ENCODE measurements at regions not wholly inside any gene's neighbourhood (a gene's known extent, or its start where the extent isn't known, plus 50 kb on each side); places are given as distances from the start of the nearest gene placed in this dataset.

DNA sequence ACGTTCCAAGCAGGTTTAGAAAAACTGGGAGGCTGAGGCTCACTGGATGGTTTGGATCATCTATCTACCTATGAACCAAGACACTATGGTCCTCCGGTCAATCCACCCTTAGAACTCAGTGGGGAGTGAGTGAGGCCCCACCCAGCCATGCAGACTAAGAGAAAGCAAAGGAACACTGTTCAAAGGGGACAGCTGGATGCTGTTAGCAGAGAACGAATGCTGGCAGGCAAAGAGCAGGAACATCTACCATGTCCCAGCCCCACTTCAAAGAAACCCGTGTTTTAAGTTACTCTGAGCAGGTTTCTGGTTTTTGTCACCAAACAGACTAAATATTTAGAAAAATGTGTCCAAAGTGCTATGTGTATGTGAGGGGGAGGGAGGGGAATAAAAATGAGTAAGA, 183.4 kb upstream of the XYLT1 start:
- Histone ChIP-seq H3K27me3 (ENCODE audit: control insufficient read depth, insufficient read depth, low read length) (no peaks in the 10 kb centered on the region), H3K4me3 (ENCODE audit: low read depth, low read length) (no peak overlapping the region), H3K36me3 (ENCODE audit: control insufficient read depth, insufficient read depth, low read length) (no peaks in the 10 kb centered on the region)
- DNase-seq (ENCODE audit: low read depth): no peak
- TF ChIP-seq CTCF (IDR thresholded peaks at IDR 0.05; ENCODE audit: insufficient read depth, low read length, poor library complexity, severe bottlenecking): no peak

DNA sequence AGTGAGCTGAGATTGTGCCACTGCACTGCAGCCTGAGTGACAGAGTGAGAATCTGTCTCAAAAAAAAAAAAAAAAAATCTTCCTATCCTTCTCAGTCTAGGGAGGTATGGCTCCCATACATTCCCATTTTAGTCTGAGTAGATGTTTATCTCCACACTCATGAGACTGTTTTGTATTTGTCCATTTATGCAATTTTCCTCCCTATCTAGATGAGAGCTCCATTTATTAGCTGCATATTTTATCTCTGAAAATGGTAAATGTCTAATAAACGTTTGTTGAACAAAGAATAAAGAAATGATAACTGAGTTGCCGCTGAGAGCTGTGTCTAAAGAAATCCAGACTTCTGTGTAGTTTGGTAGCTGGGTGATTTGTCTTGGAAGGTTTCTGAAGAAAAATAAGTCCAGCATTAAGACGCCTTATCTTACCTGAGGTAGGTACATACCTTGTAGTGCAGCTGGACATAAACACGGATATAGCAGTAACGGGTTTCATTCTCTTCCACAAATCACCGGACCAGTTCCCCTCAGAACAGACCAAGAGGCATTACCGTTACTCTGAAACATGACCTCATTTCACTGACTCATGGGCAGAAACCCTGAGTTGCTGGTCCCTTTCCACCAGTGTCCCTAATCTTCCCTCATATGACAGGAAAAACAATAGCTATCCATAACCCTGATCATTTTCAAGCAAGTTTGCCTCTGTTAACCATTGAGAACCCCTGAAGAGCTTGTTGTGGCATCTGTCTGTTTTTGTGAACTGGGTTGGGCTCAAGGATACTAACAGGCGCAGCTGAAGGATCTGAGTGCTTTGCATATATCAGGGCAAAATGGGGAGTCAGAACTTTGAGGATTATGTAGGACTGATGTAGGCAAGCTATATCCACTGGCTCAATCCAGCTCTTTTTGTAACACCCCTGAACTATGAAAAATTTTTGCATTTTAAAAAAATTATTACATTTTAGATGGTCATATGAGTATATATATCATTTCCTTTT, 177.4 kb upstream of the XYLT1 start:
- H3K4me3 ChIP-seq (ENCODE audit: low read depth, low read length): no peak overlapping the region
- no peaks in the 10 kb centered on the region for H3K27me3 ChIP-seq (ENCODE audit: control insufficient read depth, insufficient read depth, low read length)
- no peaks in the 10 kb centered on the region for H3K36me3 ChIP-seq (ENCODE audit: control insufficient read depth, insufficient read depth, low read length)
- TF ChIP-seq CTCF (IDR thresholded peaks at IDR 0.05; ENCODE audit: insufficient read depth, low read length, poor library complexity, severe bottlenecking): no peak
- no peak for DNase-seq (ENCODE audit: low read depth)

DNA sequence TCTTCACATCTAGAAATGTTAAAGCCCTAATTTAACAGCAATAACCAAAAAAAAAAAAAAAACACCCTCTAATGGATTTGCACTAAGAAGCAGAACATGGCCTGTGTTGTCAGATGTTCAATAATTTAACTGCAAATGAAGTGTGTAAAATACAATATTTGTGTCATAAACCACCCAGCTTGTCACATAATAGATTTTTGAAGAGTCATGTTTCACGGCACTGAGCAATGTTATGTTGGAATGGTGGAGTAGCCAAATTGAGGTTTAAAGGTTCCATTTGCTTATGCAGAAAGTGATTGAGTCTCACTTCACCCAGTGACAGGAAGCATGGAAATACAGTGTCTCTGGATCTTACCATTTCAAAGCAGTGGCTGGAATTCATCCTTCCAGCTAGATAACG, 173.2 kb upstream of the XYLT1 start:
- Histone ChIP-seq H3K36me3 (ENCODE audit: control insufficient read depth, insufficient read depth, low read length) (no peaks in the 10 kb centered on the region), H3K27me3 (ENCODE audit: control insufficient read depth, insufficient read depth, low read length) (no peaks in the 10 kb centered on the region), H3K4me3 (ENCODE audit: low read depth, low read length) (no peak overlapping the region)
- no peak for DNase-seq (ENCODE audit: low read depth)
- TF ChIP-seq CTCF (IDR thresholded peaks at IDR 0.05; ENCODE audit: insufficient read depth, low read length, poor library complexity, severe bottlenecking): no peak

GRCh38 chr16:17641990-17642389, 171.2 kb upstream of the XYLT1 start:
- H3K36me3 ChIP-seq (ENCODE audit: control insufficient read depth, insufficient read depth, low read length): no peaks in the 10 kb centered on the region
- no peak overlapping the region for H3K4me3 ChIP-seq (ENCODE audit: low read depth, low read length)
- DNase-seq (ENCODE audit: low read depth): no peak
- H3K27me3 ChIP-seq (ENCODE audit: control insufficient read depth, insufficient read depth, low read length): no peaks in the 10 kb centered on the region
- TF ChIP-seq CTCF (IDR thresholded peaks at IDR 0.05; ENCODE audit: insufficient read depth, low read length, poor library complexity, severe bottlenecking): no peak

- no peaks in the 10 kb centered on the region for H3K36me3 ChIP-seq (ENCODE audit: control insufficient read depth, insufficient read depth, low read length)
- no peaks in the 10 kb centered on the region for H3K27me3 ChIP-seq (ENCODE audit: control insufficient read depth, insufficient read depth, low read length)
- TF ChIP-seq CTCF (IDR thresholded peaks at IDR 0.05; ENCODE audit: insufficient read depth, low read length, poor library complexity, severe bottlenecking): no peak
- no peak overlapping the region for H3K4me3 ChIP-seq (ENCODE audit: low read depth, low read length)
- no peak for DNase-seq (ENCODE audit: low read depth)
Observed at GRCh38 chr16:17638134-17638533, 167.4 kb upstream of the XYLT1 start.
